Upper lobe of left lung (tissue), 4 donors: ENCODE measurements at regions not wholly inside any gene's neighbourhood (a gene's known extent, or its start where the extent isn't known, plus 50 kb on each side); places are given as distances from the start of the nearest gene placed in this dataset.

ENCODE experiments used
- EP300 ChIP-seq, 4 donors: sonication (generic); formaldehyde crosslinking; IDR thresholded peaks; one replicate each; pipeline ENCODE4 v1.5.1; 2017; ENCODE audit warnings: antibody characterized with exemption in 4 of 4, control low read depth in 2 of 4
- POLR2A ChIP-seq, 4 donors: fragments of 450-650 bp; IDR thresholded peaks; one replicate each; pipeline ENCODE4 v1.5.1; 2016 to 2017; ENCODE audit warnings: antibody characterized with exemption in 4 of 4, mild to moderate bottlenecking in 2 of 4
- POLR2AphosphoS5 ChIP-seq, 2 donors: sonication (generic); formaldehyde crosslinking; IDR thresholded peaks; one replicate each; pipeline ENCODE4 v1.5.1; 2017; ENCODE audit warnings: antibody characterized with exemption in 2 of 2
- TF ChIP-seq, protein P1 (sequence below), 6 experiments: fragments of 450-650 bp in 4 of 6; fragments of 200-600 bp in 2 of 6; sonication (generic) in 2 of 6; IDR thresholded peaks; one replicate each; pipeline ENCODE4 v1.5.1; 2016 to 2019; ENCODE audit warnings: antibody characterized with exemption in 6 of 6

DNA sequence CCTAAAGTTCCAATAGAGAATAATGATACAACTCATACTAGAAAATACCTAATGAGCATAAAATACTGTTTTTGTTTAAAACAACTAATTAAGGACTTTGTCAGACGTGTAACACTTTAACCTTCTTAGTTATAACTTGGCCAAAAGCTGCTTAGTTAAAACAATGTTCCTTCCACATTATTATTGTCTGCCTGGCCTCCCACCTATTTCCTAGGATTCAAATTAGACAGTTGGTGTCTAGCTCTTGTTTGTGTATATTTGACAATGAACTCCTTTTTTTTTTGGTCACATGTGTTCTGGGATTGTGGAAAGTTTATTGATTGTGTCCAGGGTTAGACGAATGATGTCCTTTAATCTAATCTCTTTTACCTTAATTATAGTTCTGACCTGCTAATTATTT is 67.6 kb upstream of the PSMA6 start:
- TF ChIP-seq, protein P1, sequence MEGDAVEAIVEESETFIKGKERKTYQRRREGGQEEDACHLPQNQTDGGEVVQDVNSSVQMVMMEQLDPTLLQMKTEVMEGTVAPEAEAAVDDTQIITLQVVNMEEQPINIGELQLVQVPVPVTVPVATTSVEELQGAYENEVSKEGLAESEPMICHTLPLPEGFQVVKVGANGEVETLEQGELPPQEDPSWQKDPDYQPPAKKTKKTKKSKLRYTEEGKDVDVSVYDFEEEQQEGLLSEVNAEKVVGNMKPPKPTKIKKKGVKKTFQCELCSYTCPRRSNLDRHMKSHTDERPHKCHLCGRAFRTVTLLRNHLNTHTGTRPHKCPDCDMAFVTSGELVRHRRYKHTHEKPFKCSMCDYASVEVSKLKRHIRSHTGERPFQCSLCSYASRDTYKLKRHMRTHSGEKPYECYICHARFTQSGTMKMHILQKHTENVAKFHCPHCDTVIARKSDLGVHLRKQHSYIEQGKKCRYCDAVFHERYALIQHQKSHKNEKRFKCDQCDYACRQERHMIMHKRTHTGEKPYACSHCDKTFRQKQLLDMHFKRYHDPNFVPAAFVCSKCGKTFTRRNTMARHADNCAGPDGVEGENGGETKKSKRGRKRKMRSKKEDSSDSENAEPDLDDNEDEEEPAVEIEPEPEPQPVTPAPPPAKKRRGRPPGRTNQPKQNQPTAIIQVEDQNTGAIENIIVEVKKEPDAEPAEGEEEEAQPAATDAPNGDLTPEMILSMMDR (IDR thresholded peaks at IDR 0.05) = no peak
- TF ChIP-seq EP300 (IDR thresholded peaks at IDR 0.05) = no peak
- TF ChIP-seq POLR2A (IDR thresholded peaks at IDR 0.05) = no peak
- no peak for TF ChIP-seq POLR2AphosphoS5 (IDR thresholded peaks at IDR 0.05)
